ENCODE measurements at regions not wholly inside any gene's neighbourhood (a gene's known extent, or its start where the extent isn't known, plus 50 kb on each side); places are given as distances from the start of the nearest gene placed in this dataset.

DNA sequence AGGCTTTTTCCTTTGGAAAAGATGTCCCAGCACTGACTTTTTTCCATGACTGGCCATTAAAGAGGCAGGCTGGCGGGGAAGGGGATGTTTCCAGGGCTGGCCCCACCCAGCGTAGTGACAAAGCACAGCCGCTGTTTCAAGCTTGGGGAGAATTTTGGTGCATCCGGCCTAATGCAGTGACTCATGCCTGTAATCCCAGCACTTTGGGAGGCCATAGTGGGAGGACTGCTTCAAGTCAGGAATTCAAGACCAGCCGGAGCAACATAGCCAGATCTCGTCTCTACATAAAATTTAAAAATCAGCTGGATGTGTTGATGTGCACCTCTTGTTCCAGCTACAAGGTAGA is 78.0 kb upstream of the SH3BP4 start:
- H3F3A ChIP-seq (ENCODE audit: insufficient read depth, low read length, poor library complexity, severe bottlenecking): no peaks in the 10 kb centered on the region
- no peaks in the 10 kb centered on the region for H4K20me1 ChIP-seq (ENCODE audit: insufficient read depth)
- no peaks in the 10 kb centered on the region for H3K27me3 ChIP-seq (ENCODE audit: insufficient read depth, low read depth, low read length)
- no peaks in the 10 kb centered on the region for H3K9me2 ChIP-seq (ENCODE audit: insufficient read depth, low read length)
- H3K36me3 ChIP-seq (ENCODE audit: insufficient read depth, low read length): no peaks in the 10 kb centered on the region
- H2AFZ ChIP-seq (ENCODE audit: low read depth, low read length): no peak overlapping the region
- no peak overlapping the region for H3K4me2 ChIP-seq (ENCODE audit: low read length)
- H3K9ac ChIP-seq (ENCODE audit: low read length): no peak overlapping the region
- H3K4me3 ChIP-seq (ENCODE audit: low read length): no peak overlapping the region
- no peak for TF ChIP-seq POLR2AphosphoS5 (IDR thresholded peaks at IDR 0.05)
- no peak for TF ChIP-seq EZH2 (IDR thresholded peaks at IDR 0.05; ENCODE audit: borderline replicate concordance, insufficient read depth, low read length, poor library complexity, severe bottlenecking)
- no peak for TF ChIP-seq EP300 (conservative IDR thresholded peaks at IDR 0.05; ENCODE audit: poor library complexity, severe bottlenecking)
- no peak for TF ChIP-seq REST (IDR thresholded peaks at IDR 0.05; ENCODE audit: borderline replicate concordance)
- TF ChIP-seq TAF1 (IDR thresholded peaks at IDR 0.05; ENCODE audit: low read depth): no peak
- no peak for TF ChIP-seq MXI1 (conservative IDR thresholded peaks at IDR 0.05; ENCODE audit: poor library complexity, severe bottlenecking)
- no peak for TF ChIP-seq RAD21 (conservative IDR thresholded peaks at IDR 0.05)
- no peak for TF ChIP-seq SMC3 (conservative IDR thresholded peaks at IDR 0.05; ENCODE audit: poor library complexity)
- no peaks in the 10 kb centered on the region for H3K79me2 ChIP-seq (replicated peaks; ENCODE audit: insufficient read depth, low read length)
- no peak overlapping the region for H3K27ac ChIP-seq (ENCODE audit: low read length)
- no peaks in the 10 kb centered on the region for H3K9me3 ChIP-seq (ENCODE audit: low read length)

DNA sequence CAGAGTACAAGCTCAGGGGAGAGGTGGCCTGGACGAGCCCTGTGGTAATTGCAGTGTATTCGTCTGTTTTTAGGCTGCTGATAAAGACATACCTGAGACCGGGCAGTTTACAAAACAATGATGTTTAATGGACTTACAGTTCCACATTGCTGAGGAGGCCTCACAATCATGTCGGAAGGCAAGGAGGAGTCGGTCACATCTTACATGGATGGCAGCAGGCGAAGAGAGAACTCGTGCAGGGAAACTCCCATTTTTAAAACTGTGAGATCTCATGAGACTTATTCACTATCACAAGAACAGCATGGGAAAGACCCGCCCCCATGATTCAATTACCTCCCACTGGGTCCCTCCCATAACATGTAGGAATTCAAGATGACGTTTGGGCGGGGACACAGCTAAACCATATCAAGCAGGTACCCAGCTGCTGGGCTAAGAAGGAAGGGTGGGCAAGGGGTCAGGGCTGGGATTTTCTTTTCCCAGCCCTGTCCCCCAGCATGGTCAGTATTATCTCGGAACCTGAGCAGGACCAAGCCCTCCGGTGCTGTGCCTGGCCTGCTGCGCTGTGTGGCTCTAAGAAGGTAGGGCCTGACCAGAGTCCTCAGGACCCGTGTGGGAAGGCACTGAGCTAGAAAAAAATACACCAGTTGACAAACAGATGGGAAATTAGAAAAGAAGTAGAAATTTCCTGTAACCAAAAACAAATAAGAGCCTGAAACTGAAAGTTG is 78.6 kb upstream of the SH3BP4 start:
- Histone ChIP-seq H3K27ac (ENCODE audit: low read length) (no peak overlapping the region), H3K9me2 (ENCODE audit: insufficient read depth, low read length) (no peaks in the 10 kb centered on the region), H3K9ac (ENCODE audit: low read length) (no peak overlapping the region), H2AFZ (ENCODE audit: low read depth, low read length) (no peak overlapping the region), H3K79me2 (replicated peaks; ENCODE audit: insufficient read depth, low read length) (no peaks in the 10 kb centered on the region), H3K36me3 (ENCODE audit: insufficient read depth, low read length) (no peaks in the 10 kb centered on the region), H3K27me3 (ENCODE audit: insufficient read depth, low read depth, low read length) (no peaks in the 10 kb centered on the region), H4K20me1 (ENCODE audit: insufficient read depth) (no peaks in the 10 kb centered on the region), H3K4me2 (ENCODE audit: low read length) (no peak overlapping the region), H3F3A (ENCODE audit: insufficient read depth, low read length, poor library complexity, severe bottlenecking) (no peaks in the 10 kb centered on the region), H3K4me3 (ENCODE audit: low read length) (no peak overlapping the region), H3K9me3 (ENCODE audit: low read length) (no peaks in the 10 kb centered on the region)
- TF ChIP-seq TAF1 (IDR thresholded peaks at IDR 0.05; ENCODE audit: low read depth): no peak

DNA sequence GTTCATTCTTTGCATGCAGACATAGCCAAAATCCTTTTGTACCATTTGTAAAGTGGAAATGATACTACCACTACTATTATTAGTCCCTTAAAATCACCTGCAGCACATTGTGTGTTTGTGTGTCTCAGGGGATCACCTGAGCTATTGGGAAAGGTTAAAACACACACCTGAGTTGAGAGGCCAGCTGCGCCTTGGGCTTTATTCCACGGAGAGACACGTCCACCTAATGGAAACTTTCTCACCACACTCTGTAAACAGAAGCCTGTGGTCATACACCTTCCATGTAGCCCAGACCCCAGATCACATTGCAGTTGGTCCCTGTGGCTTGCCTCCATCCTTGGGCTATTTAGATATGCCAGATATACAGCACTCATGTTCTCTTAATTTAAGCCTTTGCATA is 81.8 kb upstream of the SH3BP4 start:
- no peak overlapping the region for H3K4me2 ChIP-seq (ENCODE audit: low read length)
- TF ChIP-seq MXI1 (conservative IDR thresholded peaks at IDR 0.05; ENCODE audit: poor library complexity, severe bottlenecking): no peak
- no peak for TF ChIP-seq TAF1 (IDR thresholded peaks at IDR 0.05; ENCODE audit: low read depth)
- TF ChIP-seq EP300 (conservative IDR thresholded peaks at IDR 0.05; ENCODE audit: poor library complexity, severe bottlenecking): no peak
- TF ChIP-seq POLR2AphosphoS5 (IDR thresholded peaks at IDR 0.05): no peak
- TF ChIP-seq, protein P1, sequence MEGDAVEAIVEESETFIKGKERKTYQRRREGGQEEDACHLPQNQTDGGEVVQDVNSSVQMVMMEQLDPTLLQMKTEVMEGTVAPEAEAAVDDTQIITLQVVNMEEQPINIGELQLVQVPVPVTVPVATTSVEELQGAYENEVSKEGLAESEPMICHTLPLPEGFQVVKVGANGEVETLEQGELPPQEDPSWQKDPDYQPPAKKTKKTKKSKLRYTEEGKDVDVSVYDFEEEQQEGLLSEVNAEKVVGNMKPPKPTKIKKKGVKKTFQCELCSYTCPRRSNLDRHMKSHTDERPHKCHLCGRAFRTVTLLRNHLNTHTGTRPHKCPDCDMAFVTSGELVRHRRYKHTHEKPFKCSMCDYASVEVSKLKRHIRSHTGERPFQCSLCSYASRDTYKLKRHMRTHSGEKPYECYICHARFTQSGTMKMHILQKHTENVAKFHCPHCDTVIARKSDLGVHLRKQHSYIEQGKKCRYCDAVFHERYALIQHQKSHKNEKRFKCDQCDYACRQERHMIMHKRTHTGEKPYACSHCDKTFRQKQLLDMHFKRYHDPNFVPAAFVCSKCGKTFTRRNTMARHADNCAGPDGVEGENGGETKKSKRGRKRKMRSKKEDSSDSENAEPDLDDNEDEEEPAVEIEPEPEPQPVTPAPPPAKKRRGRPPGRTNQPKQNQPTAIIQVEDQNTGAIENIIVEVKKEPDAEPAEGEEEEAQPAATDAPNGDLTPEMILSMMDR (IDR thresholded peaks at IDR 0.05; ENCODE audit: poor library complexity, severe bottlenecking): no peak

More for the DNA sequence above, 81.8 kb upstream of the SH3BP4 start:
- Histone ChIP-seq H3K79me2 (replicated peaks; ENCODE audit: insufficient read depth, low read length) (no peaks in the 10 kb centered on the region), H3K27ac (ENCODE audit: low read length) (no peak overlapping the region), H3K9me2 (ENCODE audit: insufficient read depth, low read length) (no peaks in the 10 kb centered on the region), H3K9ac (ENCODE audit: low read length) (no peak overlapping the region), H3K27me3 (ENCODE audit: insufficient read depth, low read depth, low read length) (no peaks in the 10 kb centered on the region), H3F3A (ENCODE audit: insufficient read depth, low read length, poor library complexity, severe bottlenecking) (no peaks in the 10 kb centered on the region), H4K20me1 (ENCODE audit: insufficient read depth) (no peaks in the 10 kb centered on the region), H3K36me3 (ENCODE audit: insufficient read depth, low read length) (no peaks in the 10 kb centered on the region), H2AFZ (ENCODE audit: low read depth, low read length) (no peak overlapping the region), H3K4me3 (ENCODE audit: low read length) (no peak overlapping the region), H3K9me3 (ENCODE audit: low read length) (no peaks in the 10 kb centered on the region)
